ENCODE measurements at regions not wholly inside any gene's neighbourhood (a gene's known extent, or its start where the extent isn't known, plus 50 kb on each side); places are given as distances from the start of the nearest gene placed in this dataset.

DNA sequence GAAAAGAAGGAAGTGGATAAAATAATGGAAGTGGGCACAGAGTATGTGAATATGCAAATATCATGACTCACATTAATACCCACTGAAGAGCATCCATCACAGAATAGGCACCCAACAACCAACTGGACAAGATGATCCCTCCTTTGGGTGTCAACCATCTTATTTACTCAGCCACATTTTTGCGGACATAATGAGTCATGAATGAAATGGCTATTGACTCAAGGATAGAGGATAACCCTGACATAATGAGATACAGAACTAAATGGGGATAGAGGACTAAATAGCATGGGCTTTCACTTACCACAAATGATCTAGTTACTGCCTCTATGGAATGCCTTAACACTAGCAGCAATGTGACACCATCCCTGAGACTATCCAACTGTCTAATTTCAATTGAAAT lies 224.7 kb downstream of the ANTXR2 start:
- TF ChIP-seq, protein P1, sequence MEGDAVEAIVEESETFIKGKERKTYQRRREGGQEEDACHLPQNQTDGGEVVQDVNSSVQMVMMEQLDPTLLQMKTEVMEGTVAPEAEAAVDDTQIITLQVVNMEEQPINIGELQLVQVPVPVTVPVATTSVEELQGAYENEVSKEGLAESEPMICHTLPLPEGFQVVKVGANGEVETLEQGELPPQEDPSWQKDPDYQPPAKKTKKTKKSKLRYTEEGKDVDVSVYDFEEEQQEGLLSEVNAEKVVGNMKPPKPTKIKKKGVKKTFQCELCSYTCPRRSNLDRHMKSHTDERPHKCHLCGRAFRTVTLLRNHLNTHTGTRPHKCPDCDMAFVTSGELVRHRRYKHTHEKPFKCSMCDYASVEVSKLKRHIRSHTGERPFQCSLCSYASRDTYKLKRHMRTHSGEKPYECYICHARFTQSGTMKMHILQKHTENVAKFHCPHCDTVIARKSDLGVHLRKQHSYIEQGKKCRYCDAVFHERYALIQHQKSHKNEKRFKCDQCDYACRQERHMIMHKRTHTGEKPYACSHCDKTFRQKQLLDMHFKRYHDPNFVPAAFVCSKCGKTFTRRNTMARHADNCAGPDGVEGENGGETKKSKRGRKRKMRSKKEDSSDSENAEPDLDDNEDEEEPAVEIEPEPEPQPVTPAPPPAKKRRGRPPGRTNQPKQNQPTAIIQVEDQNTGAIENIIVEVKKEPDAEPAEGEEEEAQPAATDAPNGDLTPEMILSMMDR (IDR thresholded peaks at IDR 0.05): no peak
- no peak for TF ChIP-seq POLR2A (IDR thresholded peaks at IDR 0.05)
- no peak for TF ChIP-seq POLR2AphosphoS5 (IDR thresholded peaks at IDR 0.05)
